Muscle of arm (tissue), 1 donor: ENCODE measurements at regions not wholly inside any gene's neighbourhood (a gene's known extent, or its start where the extent isn't known, plus 50 kb on each side); places are given as distances from the start of the nearest gene placed in this dataset.

ENCODE experiments used
- DNase-seq: peaks from one replicate; pipeline ENCODE4 v3.0.0-alpha.2; 2013

- no peak for DNase-seq
Observed at GRCh38 chr2:177314722-177315264, 50.3 kb upstream of the NFE2L2 start.

GRCh38 chr2:177315364-177315763, 50.8 kb upstream of the NFE2L2 start:
- no peak for DNase-seq

GRCh38 chr2:177316756-177317155, 52.2 kb upstream of the NFE2L2 start:
- no peak for DNase-seq

GRCh38 chr2:177317443-177317842, 52.9 kb upstream of the NFE2L2 start:
- DNase-seq: no peak

GRCh38 chr2:177317857-177318256, 53.3 kb upstream of the NFE2L2 start:
- no peak for DNase-seq

GRCh38 chr2:177318613-177319012, 54.1 kb upstream of the NFE2L2 start:
- DNase-seq: no peak

- no peak for DNase-seq
Observed at GRCh38 chr2:177320596-177320995, 56.1 kb upstream of the NFE2L2 start.

GRCh38 chr2:177322801-177323261, 58.3 kb upstream of the NFE2L2 start:
- no peak for DNase-seq

- DNase-seq: no peak
Observed at GRCh38 chr2:177324797-177325196, 60.3 kb upstream of the NFE2L2 start.

GRCh38 chr2:177325554-177325953, 61.0 kb upstream of the NFE2L2 start:
- DNase-seq: no peak

GRCh38 chr2:177326005-177326404, 61.5 kb upstream of the NFE2L2 start:
- DNase-seq: no peak

- no peak for DNase-seq
Observed at GRCh38 chr2:177326591-177326990, 62.1 kb upstream of the NFE2L2 start.

GRCh38 chr2:177327009-177327408, 62.5 kb upstream of the NFE2L2 start:
- DNase-seq: no peak

- DNase-seq: no peak
Observed at GRCh38 chr2:177328056-177328455, 63.5 kb upstream of the NFE2L2 start.

GRCh38 chr2:177329064-177329463, 63.5 kb upstream of the AGPS start:
- no peak for DNase-seq

GRCh38 chr2:177331466-177331997, 61.0 kb upstream of the AGPS start:
- DNase-seq: no peak

- DNase-seq: peak; percentile 86
Observed at GRCh38 chr2:177332026-177332991, 60.3 kb upstream of the AGPS start.

GRCh38 chr2:177332992-177333388, 59.6 kb upstream of the AGPS start:
- DNase-seq: no peak

GRCh38 chr2:177334940-177335543, 57.5 kb upstream of the AGPS start:
- DNase-seq: peak; percentile 53

GRCh38 chr2:177335917-177336450, 56.6 kb upstream of the AGPS start:
- DNase-seq: no peak

GRCh38 chr2:177338177-177338721, 54.3 kb upstream of the AGPS start:
- no peak for DNase-seq

GRCh38 chr2:177340158-177340557, 52.4 kb upstream of the AGPS start:
- DNase-seq: no peak
